ENCODE measurements at regions not wholly inside any gene's neighbourhood (a gene's known extent, or its start where the extent isn't known, plus 50 kb on each side); places are given as distances from the start of the nearest gene placed in this dataset.
A peak's percentile ranks its signal among the peaks of the same experiment; 100 is the strongest.
"Not testable (repeated sequence)": the region's sequence is repeated elsewhere in the genome, so short reads cannot be mapped to it uniquely, and the experiment has no call there.

DNA sequence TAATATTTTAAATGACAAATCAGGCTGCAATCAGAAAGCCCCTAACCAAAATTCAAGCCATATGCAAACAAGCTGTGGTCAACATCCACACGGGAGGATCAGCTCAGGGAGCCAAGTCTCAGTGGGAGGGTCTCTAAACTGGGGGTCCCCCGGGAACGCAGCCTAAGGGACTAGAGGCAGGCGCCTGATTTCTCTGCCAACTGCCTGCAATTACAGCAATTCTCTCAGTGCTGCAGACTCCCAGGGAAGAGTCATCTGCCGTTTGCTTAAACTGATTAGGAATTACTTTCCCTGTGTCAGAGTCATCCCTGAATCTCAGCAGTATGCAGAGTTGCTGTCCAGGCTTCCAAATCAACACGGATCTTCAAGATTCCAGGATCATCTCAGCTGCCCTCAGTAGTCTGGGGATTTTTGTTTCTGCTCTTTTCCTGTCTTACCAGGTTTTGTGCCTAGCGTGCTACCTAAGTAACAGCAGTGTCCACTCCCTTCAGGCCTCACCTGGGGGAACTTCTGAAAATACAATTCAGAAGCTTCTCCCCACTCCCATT lies 247.8 kb downstream of the RRAGC start:
- no peak for DNase-seq (ENCODE audit: low read depth in 2 of 2)

GRCh38 chr1:38609166-38610025 lies 250.2 kb downstream of the RRAGC start:
- no peak for DNase-seq (ENCODE audit: low read depth in 2 of 2)

- peak in 1 of 2 donors; percentile 8 for DNase-seq (ENCODE audit: low read depth in 2 of 2)
Observed at GRCh38 chr1:38608202-38608864, 251.2 kb downstream of the RRAGC start.

DNA sequence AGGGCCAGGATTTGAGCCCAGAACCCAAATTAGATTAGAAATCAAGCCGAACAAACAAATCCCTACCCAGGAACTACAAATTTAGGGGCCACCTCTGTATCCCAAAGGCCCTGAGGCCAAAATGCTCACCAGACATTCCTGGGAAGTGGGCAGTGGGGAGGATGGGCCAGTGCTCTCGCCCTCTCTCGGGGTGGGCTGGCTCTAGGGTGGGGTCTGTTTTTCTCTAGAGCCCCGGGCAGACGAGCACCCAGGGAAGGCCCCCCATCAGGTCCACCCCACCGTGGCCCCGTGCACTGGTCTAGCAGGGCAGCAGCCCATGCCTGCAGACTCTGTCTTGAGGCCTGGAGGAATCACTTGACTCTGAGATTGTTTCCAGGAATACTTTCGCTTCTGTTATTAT lies 252.0 kb downstream of the RRAGC start:
- DNase-seq (ENCODE audit: low read depth in 2 of 2): no peak

DNA sequence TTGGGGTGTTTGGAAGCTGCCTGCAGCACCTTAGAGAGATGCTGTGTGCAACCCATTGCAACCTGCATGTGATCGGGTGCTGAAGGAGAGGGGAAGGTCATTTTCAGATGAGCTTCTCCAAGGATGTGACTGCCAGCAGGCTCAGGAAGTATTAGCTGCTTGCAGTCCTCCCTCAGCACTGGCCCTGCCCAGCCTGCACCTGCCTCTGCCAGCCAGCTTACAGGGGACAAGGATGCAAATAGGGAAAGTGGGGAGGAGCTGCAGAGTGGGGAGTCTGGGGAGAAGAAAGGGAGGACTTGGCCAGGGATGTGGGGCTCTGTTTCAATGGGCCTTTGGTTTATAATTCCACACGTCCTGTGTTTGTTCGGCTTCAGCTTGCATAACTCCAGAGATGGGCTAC lies 254.5 kb downstream of the RRAGC start:
- no peak for DNase-seq (ENCODE audit: low read depth in 2 of 2)

GRCh38 chr1:38603907-38604306 lies 255.7 kb downstream of the RRAGC start:
- DNase-seq (ENCODE audit: low read depth in 2 of 2): no peak

GRCh38 chr1:38600905-38601304 lies 258.7 kb downstream of the RRAGC start:
- DNase-seq (ENCODE audit: low read depth in 2 of 2): no peak

DNA sequence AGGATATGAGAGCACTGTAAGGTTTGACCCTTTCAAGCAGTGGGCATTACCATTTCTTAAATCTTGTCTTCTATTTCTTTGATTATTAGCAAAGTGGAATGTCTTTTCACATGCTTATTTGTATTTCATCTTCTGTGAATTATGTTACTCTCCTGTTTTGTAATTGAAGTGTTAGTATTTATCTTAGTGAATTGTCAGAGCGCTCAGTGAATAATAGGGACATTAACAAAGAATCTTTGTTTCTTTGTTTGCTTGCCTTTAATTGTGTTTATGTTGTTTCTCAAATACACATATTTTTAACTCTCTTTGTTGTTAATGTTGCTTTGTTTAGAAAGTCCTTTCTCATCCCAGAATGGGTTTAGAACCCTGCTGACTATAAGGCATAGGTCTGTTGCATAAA lies 259.3 kb downstream of the RRAGC start:
- DNase-seq (ENCODE audit: low read depth in 2 of 2): no peak

GRCh38 chr1:38598118-38598517 lies 261.5 kb downstream of the RRAGC start:
- no peak for DNase-seq (ENCODE audit: low read depth in 2 of 2)

GRCh38 chr1:38589036-38589435 lies 270.5 kb downstream of the RRAGC start:
- DNase-seq (ENCODE audit: low read depth in 2 of 2): no peak

DNA sequence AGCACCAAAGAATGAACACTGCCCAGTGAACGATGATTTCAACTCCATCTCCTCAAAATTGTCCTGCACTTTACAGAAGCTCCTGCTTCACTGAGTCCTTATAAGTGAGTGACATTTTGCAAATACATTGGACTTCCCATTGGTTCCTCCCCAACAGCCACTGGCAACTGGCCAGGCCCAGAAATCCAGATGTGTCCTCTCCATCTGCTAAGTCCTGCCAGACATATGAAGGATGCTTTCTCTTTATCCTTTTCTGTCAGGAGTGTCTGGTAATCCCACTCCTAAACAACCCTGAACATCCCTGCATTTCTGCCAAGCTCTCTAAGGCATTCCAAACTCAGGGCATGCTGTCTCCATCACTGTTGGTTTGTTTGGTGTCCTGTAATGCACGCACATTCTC lies 271.8 kb downstream of the RRAGC start:
- no peak for DNase-seq (ENCODE audit: low read depth in 2 of 2)

DNA sequence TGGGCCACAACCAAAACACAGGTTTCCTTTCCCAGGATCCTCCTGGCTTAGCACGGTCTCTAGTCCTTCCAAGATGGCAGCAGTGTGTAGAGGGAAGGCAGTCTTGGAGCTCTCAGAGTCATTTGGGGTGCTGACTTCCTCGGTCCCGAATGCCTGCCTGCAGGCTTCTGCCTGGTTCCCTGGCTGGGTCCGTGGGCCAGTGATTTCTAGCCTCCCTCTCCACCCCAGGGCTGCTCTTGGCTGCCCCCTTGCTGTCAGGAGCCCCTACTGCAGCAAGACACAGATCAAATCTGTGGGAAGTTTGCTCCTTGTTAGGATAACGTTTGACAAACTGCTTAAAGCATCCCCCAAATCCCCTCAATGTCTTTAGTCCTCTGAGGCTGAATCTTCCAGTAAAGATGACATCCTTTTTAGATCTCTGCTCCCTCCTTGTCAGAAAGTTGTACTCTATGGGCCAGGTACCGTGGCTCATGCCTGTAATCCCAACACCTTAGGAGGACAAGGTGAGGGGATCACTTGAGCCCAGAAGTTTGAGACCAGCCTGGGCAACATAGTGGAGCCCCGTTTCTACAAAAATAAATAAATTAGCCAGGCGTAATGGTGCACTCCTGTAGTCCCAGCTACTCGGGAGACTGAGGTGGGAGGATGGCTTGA lies 272.5 kb downstream of the RRAGC start:
- peak; percentile 15 to 22 for DNase-seq (ENCODE audit: low read depth in 2 of 2)

DNA sequence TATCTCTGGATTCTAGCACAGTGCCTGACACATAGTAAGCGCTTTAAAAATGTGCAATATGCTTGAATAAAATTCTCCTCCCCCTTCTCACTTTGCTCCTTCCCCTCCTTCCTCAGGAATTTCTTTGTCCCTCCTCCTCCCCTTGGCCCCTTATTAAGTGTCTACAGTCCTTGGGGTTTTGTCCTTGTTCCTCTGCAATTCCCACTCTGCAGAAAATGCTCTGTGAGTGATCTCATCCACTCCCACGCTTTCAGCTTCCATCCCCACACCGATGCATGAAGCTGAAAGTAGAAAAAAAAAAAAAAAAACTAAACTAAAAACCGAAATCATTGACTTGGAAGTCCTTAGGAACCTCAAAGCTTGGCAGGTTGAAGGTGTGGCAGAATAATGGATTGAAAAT lies 273.6 kb downstream of the RRAGC start:
- no peak for DNase-seq (ENCODE audit: low read depth in 2 of 2)

DNA sequence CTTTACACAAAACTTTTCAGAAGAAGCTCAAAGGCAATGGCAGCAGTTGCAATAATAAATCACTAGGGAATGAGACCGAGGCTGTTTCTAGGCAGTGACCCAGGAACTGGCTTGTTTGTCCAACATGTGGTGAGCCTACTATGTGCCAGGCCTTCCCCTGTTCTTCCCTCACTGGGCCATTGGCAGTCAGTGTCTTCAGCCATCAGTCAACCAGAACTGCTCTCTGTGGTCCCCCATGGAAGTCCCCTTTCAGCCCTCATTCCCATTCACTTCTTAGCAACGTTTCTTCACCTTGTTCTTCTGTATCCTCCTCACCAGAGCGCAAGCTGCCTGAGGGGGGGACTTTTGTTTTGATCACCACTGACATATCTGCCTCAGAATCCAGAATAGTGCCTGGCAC lies 274.1 kb downstream of the RRAGC start:
- no peak for DNase-seq (ENCODE audit: low read depth in 2 of 2)

DNA sequence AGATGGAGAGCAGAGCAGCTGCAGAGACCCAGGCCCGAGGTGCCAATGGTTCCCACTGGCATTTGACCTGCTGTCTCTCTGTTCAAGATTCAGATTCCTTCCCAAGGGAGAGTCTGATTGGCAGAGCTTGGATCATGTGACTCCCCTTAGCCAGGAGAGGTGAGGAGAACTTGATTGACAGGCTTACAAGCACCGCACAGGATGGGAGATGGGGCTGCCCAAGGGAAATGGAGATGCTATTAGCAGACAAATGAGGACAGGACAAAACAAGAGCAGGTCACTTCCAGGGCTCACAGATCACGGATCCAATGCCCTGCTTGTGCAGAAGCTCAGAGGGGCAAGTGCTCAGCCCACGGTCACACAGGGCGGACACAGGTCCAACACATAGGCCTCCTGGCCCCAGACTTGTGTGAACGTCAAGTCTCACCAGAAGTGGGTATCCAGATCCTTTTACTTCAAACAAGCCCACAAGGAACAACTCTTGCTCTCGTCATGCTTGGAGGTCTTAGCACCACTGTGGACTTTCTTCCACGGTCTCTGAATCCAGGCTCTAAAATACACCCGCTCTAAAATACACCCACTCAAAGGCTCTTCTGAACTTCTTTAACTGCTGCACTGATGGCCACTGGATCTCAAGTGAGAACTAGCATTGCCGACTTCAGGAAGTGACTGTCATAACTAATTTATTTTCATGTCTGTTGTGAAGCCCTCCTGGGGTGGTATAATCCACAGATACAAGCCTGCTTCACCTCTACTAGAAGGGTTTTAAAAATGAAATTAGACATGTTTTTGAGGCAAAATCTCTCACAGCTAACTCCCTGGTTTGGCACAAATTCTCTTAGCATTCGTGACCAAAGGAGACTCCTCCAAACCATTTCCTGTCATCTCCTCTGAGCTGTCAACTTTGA lies 274.9 kb downstream of the RRAGC start:
- DNase-seq (ENCODE audit: low read depth in 2 of 2): no peak

DNA sequence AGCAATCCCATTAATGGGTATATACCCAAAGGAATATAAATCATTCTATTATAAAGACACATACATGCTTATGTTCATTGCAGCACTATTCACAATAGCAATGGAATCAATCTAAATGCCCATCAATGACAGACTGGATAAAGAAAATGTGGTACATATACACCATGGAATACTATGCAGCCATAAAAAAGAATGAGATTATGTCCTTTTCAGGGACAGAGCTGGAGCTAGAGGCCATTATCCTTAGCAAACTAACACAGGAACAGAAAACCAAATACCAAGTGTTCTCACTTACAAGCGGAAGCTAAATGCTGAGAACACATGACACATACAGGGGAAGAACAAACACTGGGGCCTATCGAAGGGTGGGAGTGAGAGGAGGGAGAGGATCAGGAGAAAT lies 276.3 kb downstream of the RRAGC start:
- DNase-seq (ENCODE audit: low read depth in 2 of 2): not testable (repeated sequence)

- no peak for DNase-seq (ENCODE audit: low read depth in 2 of 2)
Observed at GRCh38 chr1:38581396-38581795, 278.2 kb downstream of the RRAGC start.

GRCh38 chr1:38580594-38580993 lies 279.0 kb downstream of the RRAGC start:
- no peak for DNase-seq (ENCODE audit: low read depth in 2 of 2)

DNA sequence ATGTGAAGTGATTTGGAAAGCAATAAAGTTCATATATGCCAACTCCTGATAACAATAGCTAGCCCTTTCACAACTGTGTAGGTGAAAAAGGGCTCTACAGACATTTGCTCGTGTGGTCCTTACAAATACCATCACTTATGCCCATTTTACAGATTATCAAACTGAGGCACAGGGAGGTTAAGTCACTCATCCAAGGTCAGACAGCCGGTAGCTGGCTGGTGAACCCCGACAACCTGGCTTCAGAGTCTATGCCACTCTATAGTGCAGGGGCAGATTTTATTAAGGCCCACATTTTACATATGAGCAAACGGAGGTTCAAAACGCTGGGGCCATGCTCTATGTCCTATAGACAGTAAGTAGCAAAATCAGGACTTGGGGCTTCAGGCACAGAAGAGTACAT lies 280.5 kb downstream of the RRAGC start:
- DNase-seq (ENCODE audit: low read depth in 2 of 2): no peak

- DNase-seq (ENCODE audit: low read depth in 2 of 2): no peak
Observed at GRCh38 chr1:38578271-38578951, 281.2 kb downstream of the RRAGC start.

GRCh38 chr1:38577937-38578270 lies 281.7 kb downstream of the RRAGC start:
- DNase-seq (ENCODE audit: low read depth in 2 of 2): no peak

Measured in stimulated activated CD4-positive, alpha-beta T cell treated with anti-CD3 and anti-CD28 coated beads, Interleukin-15, amount 100 ng/mL, for 48 hours (primary cell).